GM19238 (cell line): ENCODE measurements at regions not wholly inside any gene's neighbourhood (a gene's known extent, or its start where the extent isn't known, plus 50 kb on each side); places are given as distances from the start of the nearest gene placed in this dataset.
"Not testable (repeated sequence)": the region's sequence is repeated elsewhere in the genome, so short reads cannot be mapped to it uniquely, and the experiment has no call there.

Experiments used
- DNase-seq: peaks from one replicate; pipeline ENCODE4 v3.0.0; 2011; ENCODE audit warnings: low spot score; ENCODE audit not compliant: insufficient read length

DNA sequence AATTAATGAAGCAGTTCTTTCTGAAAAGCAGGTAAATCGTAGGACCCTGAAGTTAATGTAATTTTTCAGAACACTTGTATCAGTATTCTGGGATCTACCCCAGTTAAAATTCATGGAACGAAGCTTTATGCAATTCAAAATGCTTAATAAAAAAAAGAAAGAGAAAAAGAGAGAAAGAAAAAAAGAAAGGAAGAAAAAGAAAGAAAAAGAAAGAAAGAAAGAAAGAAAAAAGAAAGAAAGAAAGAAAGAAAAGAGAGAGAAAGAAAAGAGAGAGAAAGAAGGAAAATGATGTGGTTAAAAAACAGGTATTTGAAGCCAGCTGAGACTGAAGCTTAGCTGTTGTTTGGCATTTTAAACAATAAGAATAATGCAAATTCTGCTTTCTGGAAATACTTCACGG, 427.4 kb upstream of the AKR1E2 start:
- DNase-seq, result no peak

DNA sequence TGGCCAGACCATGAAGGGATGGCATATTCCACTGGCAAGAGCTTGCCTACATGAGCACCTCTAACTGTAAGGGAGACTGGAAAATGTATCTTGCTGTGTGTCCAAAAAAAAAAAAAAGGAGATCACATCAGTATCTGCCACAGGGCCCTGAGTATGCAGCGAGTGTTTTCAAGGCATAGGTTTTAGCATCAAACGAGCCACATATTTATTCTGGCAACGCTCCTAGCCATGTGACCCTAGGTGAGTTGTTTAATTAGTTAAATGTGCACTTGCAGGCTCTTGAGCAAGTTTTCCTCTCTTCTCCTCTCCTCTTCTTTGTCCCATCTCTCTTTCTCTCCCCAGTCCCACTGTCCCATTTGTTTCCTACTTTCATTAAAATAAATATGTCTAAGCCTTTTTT, 428.7 kb upstream of the AKR1E2 start:
- no peak for DNase-seq

- no peak for DNase-seq
These were observed 429.4 kb upstream of the AKR1E2 start for GRCh38 chr10:4396401-4397283.

- DNase-seq, result no peak
These were observed 430.3 kb upstream of the AKR1E2 start for GRCh38 chr10:4395731-4396130.

GRCh38 chr10:4394455-4394854, 431.6 kb upstream of the AKR1E2 start:
- not testable (repeated sequence) for DNase-seq

DNA sequence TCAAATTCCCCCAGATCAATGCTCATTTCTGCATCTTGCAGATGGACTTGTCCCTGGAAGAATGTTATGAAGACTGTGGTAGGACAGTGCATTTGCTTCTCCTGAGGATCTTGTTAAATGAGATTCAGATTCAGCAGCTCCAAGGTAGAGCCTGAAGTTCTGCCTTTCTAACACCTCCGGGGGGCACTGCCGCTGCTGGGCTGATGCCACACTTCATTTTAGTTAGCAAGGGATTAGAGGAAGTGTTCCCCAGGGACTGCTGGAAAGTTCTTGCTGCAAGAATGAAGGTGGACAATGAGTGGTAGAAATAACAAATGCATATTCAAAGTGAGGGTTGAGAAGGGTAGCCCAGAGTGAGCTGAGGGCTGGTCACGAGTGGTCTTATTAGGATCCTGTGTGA, 434.3 kb upstream of the AKR1E2 start:
- DNase-seq, result no peak

DNA sequence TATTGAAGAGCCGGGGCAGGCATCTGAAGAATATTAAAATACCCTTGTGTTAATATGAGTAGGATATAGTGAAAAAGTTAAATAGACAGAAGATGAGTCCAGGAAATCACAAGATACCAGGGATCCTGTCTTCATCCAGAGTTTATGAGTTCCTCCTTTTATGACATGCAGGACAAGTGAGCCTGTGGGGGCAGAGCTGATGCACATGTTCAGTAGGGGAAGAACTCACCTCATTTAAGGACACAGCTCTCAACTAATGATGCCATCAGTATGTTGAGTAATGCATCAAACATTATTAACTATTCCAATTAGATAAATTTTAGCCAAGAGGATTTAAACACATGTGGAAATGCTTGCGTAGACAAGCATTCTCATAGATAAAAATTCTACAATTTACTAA, 435.8 kb upstream of the AKR1E2 start:
- DNase-seq, result no peak

GRCh38 chr10:4385231-4385870, 440.7 kb upstream of the AKR1E2 start:
- no peak for DNase-seq

GRCh38 chr10:4384245-4384644, 441.8 kb upstream of the AKR1E2 start:
- no peak for DNase-seq

- no peak for DNase-seq
These were observed 442.3 kb upstream of the AKR1E2 start for GRCh38 chr10:4383651-4384098.

DNA sequence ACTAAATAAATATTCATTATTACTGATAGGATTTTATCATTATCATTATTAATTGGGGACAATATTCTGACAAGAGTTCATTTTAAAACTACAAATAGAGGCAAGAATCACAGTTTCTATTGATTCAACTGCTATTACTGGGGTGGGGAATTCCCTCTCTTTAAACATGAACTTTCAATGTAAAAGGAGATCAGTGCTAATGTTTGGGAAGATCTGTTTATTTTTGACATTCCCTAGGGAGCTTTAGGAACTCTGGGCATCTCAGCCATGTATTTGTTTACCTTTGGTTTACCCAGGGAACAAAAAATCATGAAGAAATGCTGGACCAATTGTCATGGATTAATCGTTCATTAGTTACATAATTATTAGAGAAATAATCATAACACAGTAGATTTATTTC, 443.2 kb upstream of the AKR1E2 start:
- DNase-seq, result no peak

- no peak for DNase-seq
These were observed 452.4 kb upstream of the AKR1E2 start for GRCh38 chr10:4373612-4374011.

DNA sequence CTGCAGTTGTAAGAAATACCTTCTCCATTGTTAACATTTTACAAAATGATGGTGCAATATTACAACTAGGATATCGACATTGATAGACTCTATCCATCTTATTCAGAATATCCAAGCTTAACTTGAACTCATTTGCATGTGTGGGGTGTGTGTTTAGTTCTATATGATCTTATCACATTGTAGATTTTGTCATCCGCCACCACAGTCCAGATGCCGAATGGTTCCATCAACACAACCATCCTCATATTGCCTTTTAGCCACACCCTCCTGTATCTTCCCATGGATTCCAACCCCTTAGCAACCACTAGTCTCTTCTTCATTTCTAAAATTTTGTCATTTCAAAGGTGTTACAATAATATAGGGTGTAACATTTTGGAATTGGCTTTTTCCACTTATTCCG, 452.9 kb upstream of the AKR1E2 start:
- DNase-seq, result no peak

DNA sequence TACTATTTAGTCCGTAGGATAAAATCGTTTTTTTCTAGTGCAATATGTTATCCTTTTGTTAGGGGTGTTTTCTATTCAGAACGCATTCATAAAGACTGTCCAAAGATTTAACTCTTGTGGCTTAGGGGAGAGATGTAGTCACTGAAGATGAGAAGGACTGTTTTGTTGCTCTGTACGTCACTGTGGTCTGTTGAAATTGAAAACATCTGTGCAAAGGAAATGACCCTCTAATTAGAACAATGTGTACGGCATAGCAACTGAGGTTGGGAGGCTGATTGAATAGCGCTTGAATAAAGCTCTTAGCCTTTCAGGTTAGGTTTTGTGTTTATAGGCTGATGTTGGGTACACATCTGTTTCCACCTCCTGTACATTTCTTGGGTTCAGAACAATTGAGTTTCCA, 453.4 kb upstream of the AKR1E2 start:
- no peak for DNase-seq

- no peak for DNase-seq
These were observed 454.2 kb upstream of the AKR1E2 start for GRCh38 chr10:4371691-4372295.

DNA sequence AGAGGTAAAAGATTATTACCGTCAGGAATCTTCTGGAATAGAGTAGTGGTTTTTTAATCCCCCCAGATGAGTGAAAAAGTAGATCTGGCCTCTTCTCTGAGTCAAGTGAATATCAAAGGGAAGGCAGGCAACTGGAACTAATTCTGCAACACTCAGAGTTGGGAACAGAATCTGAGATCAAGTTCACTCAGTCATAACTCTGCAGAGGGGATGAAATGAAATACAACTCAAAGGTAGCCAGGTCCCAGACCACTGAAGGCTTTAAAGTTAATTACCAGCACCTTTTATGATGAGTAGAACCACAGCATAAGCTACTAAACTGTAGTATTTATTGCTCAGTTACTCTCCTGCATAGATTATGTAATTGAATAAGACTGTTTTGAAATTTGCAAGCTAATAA, 455.6 kb upstream of the AKR1E2 start:
- DNase-seq, result no peak

- no peak for DNase-seq
These were observed 464.4 kb upstream of the AKR1E2 start for GRCh38 chr10:4361581-4361980.

- no peak for DNase-seq
These were observed 467.0 kb upstream of the AKR1E2 start for GRCh38 chr10:4359003-4359402.

GRCh38 chr10:4357911-4358310, 468.1 kb upstream of the AKR1E2 start:
- DNase-seq, result no peak

- DNase-seq, result no peak
These were observed 470.7 kb upstream of the AKR1E2 start for GRCh38 chr10:4355350-4355749.

- no peak for DNase-seq
These were observed 471.6 kb upstream of the AKR1E2 start for GRCh38 chr10:4354382-4354812.

GRCh38 chr10:4353964-4354363, 472.0 kb upstream of the AKR1E2 start:
- no peak for DNase-seq
